Heart left ventricle (tissue), 13 donors: ENCODE measurements at regions not wholly inside any gene's neighbourhood (a gene's known extent, or its start where the extent isn't known, plus 50 kb on each side); places are given as distances from the start of the nearest gene placed in this dataset.

Source experiments
- CTCF ChIP-seq, 12 donors: fragments of 200-600 bp; sonication (generic) in 4 of 12; IDR thresholded peaks; one replicate each; pipeline versions ENCODE4 v1.5.0 to v1.8.0; 2018 to 2022; ENCODE audit warnings: antibody characterized with exemption in 12 of 12, mild to moderate bottlenecking in 5 of 12
- POLR2A ChIP-seq, 2 donors: fragments of 450-650 bp; IDR thresholded peaks; one replicate each; pipeline ENCODE4 v1.6.1; 2017; ENCODE audit warnings: antibody characterized with exemption in 2 of 2, mild to moderate bottlenecking in 2 of 2, moderate library complexity in 2 of 2
- donor health status: ischemic (EF 13 %, LVEDD 7.1; RV severe dilation, severe dysfunction).
- donor health status: DM: no; HTN: yes; CAD: no.
- donor health status: DM: no; HTN: no; CAD: no.
- donor health status: ischemic (EF 25% LVEDD 6.9; RV normal size, moderate dysfunction).
- donor health status: ischemic (EF 25% LVEDD 5.7; RV mildly dilated, moderate dysfunction).
- donor health status: ischemic (EF 35%, LVEDD 5.7; RV mildly dilated, moderate dysfunction).
- donor health status: nonischemic (EF 11% LVEDD 7.7; RV severe dilation, severe dysfunction).
- donor health status: DM: yes; HTN: yes; CAD: no.
- donor health status: PGD.
- donor health status: ischemic (EF 29% LVEDD 5.4; RV normal size, mild dysfunction).
- donor health status: nonischemic (EF 23%, LVEDD 6.1; RV moderate dilation, normal function).

- TF ChIP-seq CTCF (IDR thresholded peaks at IDR 0.05) (no peak), POLR2A (IDR thresholded peaks at IDR 0.05) (no peak)
Measured at GRCh38 chr5:152269533-152269932, 135.5 kb downstream of the NMUR2 start.
